HEK293T (cell line): ENCODE measurements at regions not wholly inside any gene's neighbourhood (a gene's known extent, or its start where the extent isn't known, plus 50 kb on each side); places are given as distances from the start of the nearest gene placed in this dataset.

Source experiments
- BHLHE40 ChIP-seq: fragments of 450-650 bp; IDR thresholded peaks from 2 replicates; pipeline ENCODE4 v1.6.1; 2016; ENCODE audit warnings: mild to moderate bottlenecking, moderate library complexity, borderline replicate concordance
- CTBP1 ChIP-seq: fragments of 450-650 bp; IDR thresholded peaks from 2 replicates; pipeline ENCODE4 v1.6.1; 2016; ENCODE audit warnings: borderline replicate concordance
- ELF4 ChIP-seq: fragments of 450-650 bp; IDR thresholded peaks from 2 replicates; pipeline ENCODE4 v1.6.1; 2017; ENCODE audit warnings: antibody characterized with exemption
- FOXA1 ChIP-seq: fragments of 450-650 bp; IDR thresholded peaks from 2 replicates; pipeline ENCODE4 v1.6.1; 2016; ENCODE audit warnings: mild to moderate bottlenecking
- FOXK2 ChIP-seq: fragments of 450-650 bp; IDR thresholded peaks from 2 replicates; pipeline ENCODE4 v1.6.1; 2016; ENCODE audit warnings: mild to moderate bottlenecking
- FOXM1 ChIP-seq: fragments of 450-650 bp; IDR thresholded peaks from 2 replicates; pipeline ENCODE4 v1.6.1; 2017; ENCODE audit warnings: mild to moderate bottlenecking, borderline replicate concordance
- HDGF ChIP-seq: fragments of 450-650 bp; IDR thresholded peaks from 2 replicates; pipeline ENCODE4 v1.6.1; 2017; ENCODE audit warnings: antibody characterized with exemption, borderline replicate concordance
- LEF1 ChIP-seq: fragments of 450-650 bp; IDR thresholded peaks from 2 replicates; pipeline ENCODE4 v1.6.1; 2017; ENCODE audit warnings: mild to moderate bottlenecking, borderline replicate concordance
- NFRKB ChIP-seq: fragments of 450-650 bp; IDR thresholded peaks from 2 replicates; pipeline ENCODE4 v1.6.1; 2016; ENCODE audit warnings: mild to moderate bottlenecking, moderate library complexity
- PKNOX1 ChIP-seq: fragments of 450-650 bp; IDR thresholded peaks from 2 replicates; pipeline ENCODE4 v1.6.1; 2016
- SUZ12 ChIP-seq: fragments of 450-650 bp; IDR thresholded peaks from 2 replicates; pipeline ENCODE4 v1.6.1; 2016; ENCODE audit warnings: mild to moderate bottlenecking
- TARDBP ChIP-seq: fragments of 450-650 bp; IDR thresholded peaks from 2 replicates; pipeline ENCODE4 v1.6.1; 2016
- ZNF384 ChIP-seq: fragments of 450-650 bp; IDR thresholded peaks from 2 replicates; pipeline ENCODE4 v1.6.1; 2016

- TF ChIP-seq FOXM1 = no peak
- TF ChIP-seq ELF4 = no peak
- TF ChIP-seq NFRKB = no peak
- TF ChIP-seq PKNOX1 = no peak
- no peak for TF ChIP-seq SUZ12
- TF ChIP-seq TARDBP = no peak
- no peak for TF ChIP-seq ZNF384
- TF ChIP-seq CTBP1 = no peak
- no peak for TF ChIP-seq FOXK2
- TF ChIP-seq FOXA1 = no peak
- TF ChIP-seq HDGF = no peak
- TF ChIP-seq LEF1 = no peak
- TF ChIP-seq BHLHE40 = no peak
Observed at GRCh38 chr22:49603016-49603415, 224.7 kb downstream of the BRD1 start.
